ENCODE measurements at regions not wholly inside any gene's neighbourhood (a gene's known extent, or its start where the extent isn't known, plus 50 kb on each side); places are given as distances from the start of the nearest gene placed in this dataset.

GRCh38 chr14:101404426-101405170, 156.7 kb upstream of the DIO3 start:
- DNase-seq (ENCODE audit: low read depth in 4 of 4, low spot score in 2 of 4): no peak

GRCh38 chr14:101405171-101405883, 156.0 kb upstream of the DIO3 start:
- no peak for DNase-seq (ENCODE audit: low read depth in 4 of 4, low spot score in 2 of 4)

- no peak for DNase-seq (ENCODE audit: low read depth in 4 of 4, low spot score in 2 of 4)
Measured at GRCh38 chr14:101406921-101407320, 154.4 kb upstream of the DIO3 start.

- no peak for DNase-seq (ENCODE audit: low read depth in 4 of 4, low spot score in 2 of 4)
Measured at GRCh38 chr14:101407328-101407727, 154.0 kb upstream of the DIO3 start.

- DNase-seq (ENCODE audit: low read depth in 4 of 4, low spot score in 2 of 4): no peak
Measured at GRCh38 chr14:101408077-101408831, 153.0 kb upstream of the DIO3 start.

- no peak for DNase-seq (ENCODE audit: low read depth in 4 of 4, low spot score in 2 of 4)
Measured at GRCh38 chr14:101409006-101409543, 152.2 kb upstream of the DIO3 start.

GRCh38 chr14:101410126-101410525, 151.2 kb upstream of the DIO3 start:
- no peak for DNase-seq (ENCODE audit: low read depth in 4 of 4, low spot score in 2 of 4)

- DNase-seq (ENCODE audit: low read depth in 4 of 4, low spot score in 2 of 4): no peak
Measured at GRCh38 chr14:101411151-101411550, 150.1 kb upstream of the DIO3 start.

- no peak for DNase-seq (ENCODE audit: low read depth in 4 of 4, low spot score in 2 of 4)
Measured at GRCh38 chr14:101411779-101412178, 149.5 kb upstream of the DIO3 start.

GRCh38 chr14:101412739-101413138, 148.6 kb upstream of the DIO3 start:
- no peak for DNase-seq (ENCODE audit: low read depth in 4 of 4, low spot score in 2 of 4)

- DNase-seq (ENCODE audit: low read depth in 4 of 4, low spot score in 2 of 4): no peak
Measured at GRCh38 chr14:101417434-101417833, 143.9 kb upstream of the DIO3 start.

GRCh38 chr14:101418601-101419000, 142.7 kb upstream of the DIO3 start:
- DNase-seq (ENCODE audit: low read depth in 4 of 4, low spot score in 2 of 4): no peak

GRCh38 chr14:101426466-101426865, 134.8 kb upstream of the DIO3 start:
- no peak for DNase-seq (ENCODE audit: low read depth in 4 of 4, low spot score in 2 of 4)

- DNase-seq (ENCODE audit: low read depth in 4 of 4, low spot score in 2 of 4): no peak
Measured at GRCh38 chr14:101428409-101428808, 132.9 kb upstream of the DIO3 start.

GRCh38 chr14:101435546-101435945, 125.7 kb upstream of the DIO3 start:
- no peak for DNase-seq (ENCODE audit: low read depth in 4 of 4, low spot score in 2 of 4)

- DNase-seq (ENCODE audit: low read depth in 4 of 4, low spot score in 2 of 4): no peak
Measured at GRCh38 chr14:101439023-101439422, 122.3 kb upstream of the DIO3 start.

GRCh38 chr14:101440496-101440895, 120.8 kb upstream of the DIO3 start:
- DNase-seq (ENCODE audit: low read depth in 4 of 4, low spot score in 2 of 4): no peak

- no peak for DNase-seq (ENCODE audit: low read depth in 4 of 4, low spot score in 2 of 4)
Measured at GRCh38 chr14:101441710-101442109, 119.6 kb upstream of the DIO3 start.

GRCh38 chr14:101442451-101442850, 118.8 kb upstream of the DIO3 start:
- no peak for DNase-seq (ENCODE audit: low read depth in 4 of 4, low spot score in 2 of 4)

GRCh38 chr14:101444116-101444515, 117.2 kb upstream of the DIO3 start:
- DNase-seq (ENCODE audit: low read depth in 4 of 4, low spot score in 2 of 4): no peak

GRCh38 chr14:101445278-101445677, 116.0 kb upstream of the DIO3 start:
- DNase-seq (ENCODE audit: low read depth in 4 of 4, low spot score in 2 of 4): no peak

Data from left renal cortex interstitium (tissue), 4 donors.